Endothelial cell of umbilical vein (primary cell): ENCODE measurements at regions not wholly inside any gene's neighbourhood (a gene's known extent, or its start where the extent isn't known, plus 50 kb on each side); places are given as distances from the start of the nearest gene placed in this dataset.

Experiments
- BruUV-seq: library from RNA; stranded (reverse); fragments of 400-500 nt; replicated peaks from 2 replicates; lab custom pipeline; 2021; lab: Mats Ljungman, UMichigan
- CTCF ChIA-PET: fragments of 300-600, 350-600 bp; sonication (Branson Sonifier 250); formaldehyde crosslinking; loops from one replicate; lab custom pipeline; 2021; ENCODE audit warnings: antibody characterized with exemption, inconsistent platforms; lab: Charles Lee
- POLR2A ChIA-PET: fragments of 300-600, 350-600 bp; sonication (Branson Sonifier 250); formaldehyde crosslinking; loops from one replicate; lab custom pipeline; 2021; ENCODE audit warnings: antibody characterized with exemption, inconsistent platforms; lab: Charles Lee
- DNase-seq: peaks from one replicate; pipeline ENCODE4 v3.0.0-alpha.2; 2011; ENCODE audit warnings: low read depth, low spot score
- FAIRE-seq: peaks from 2 replicates; lab custom pipeline; 2011; peaks lifted over from hg19 to GRCh38; lab: Jason Lieb, UNC
- H2AFZ ChIP-seq: 2 replicates; pipeline ENCODE4 v1.6.0; 2012; ENCODE audit warnings: low read depth, low read length, control low read depth, inconsistent platforms
- H3K27ac ChIP-seq: 2 replicates; pipeline ENCODE4 v1.5.1; 2011; ENCODE audit warnings: low read depth, mild to moderate bottlenecking, control low read depth, low read length, moderate library complexity; ENCODE audit not compliant: insufficient read depth
- H3K27me3 ChIP-seq, 2 experiments: 2 replicates each; pipeline versions ENCODE4 v1.6.0 to v1.6.1; 2011; ENCODE audit warnings: low read length in 2 of 2, mixed read lengths in 1 of 2; ENCODE audit not compliant: control insufficient read depth in 2 of 2, insufficient read depth in 2 of 2
- H3K36me3 ChIP-seq, 2 experiments: 2 replicates in 1 of 2; 3 replicates in 1 of 2; pipeline ENCODE4 v1.5.1; 2011; ENCODE audit warnings: low read length in 2 of 2, mild to moderate bottlenecking in 1 of 2, moderate library complexity in 1 of 2; ENCODE audit not compliant: control insufficient read depth in 2 of 2, insufficient read depth in 2 of 2; ENCODE audit errors: extremely low read depth in 1 of 2
- H3K4me1 ChIP-seq: 3 replicates; pipeline ENCODE4 v1.5.1; 2011; ENCODE audit warnings: mild to moderate bottlenecking, low read length; ENCODE audit not compliant: control insufficient read depth, insufficient read depth; ENCODE audit errors: extremely low read depth
- H3K4me2 ChIP-seq: 2 replicates; pipeline ENCODE4 v1.6.1; 2011; ENCODE audit warnings: low read length, control low read depth, mixed read lengths; ENCODE audit not compliant: insufficient read depth
- H3K4me3 ChIP-seq, 3 experiments: fragments of 200-600 bp in 1 of 3; sonication (generic), shearing (Covaris generic) in 1 of 3; replicated peaks in 1 of 3; 2 replicates each; pipeline ENCODE4 v1.5.1; 2011 to 2016; ENCODE audit warnings: control low read depth in 3 of 3, low read length in 3 of 3, mild to moderate bottlenecking in 2 of 3, inconsistent platforms in 1 of 3, low read depth in 1 of 3, moderate library complexity in 1 of 3; ENCODE audit not compliant: insufficient read depth in 1 of 3
- H3K79me2 ChIP-seq: 2 replicates; pipeline ENCODE4 v1.6.0; 2012; ENCODE audit warnings: low read length, inconsistent platforms; ENCODE audit not compliant: control insufficient read depth, insufficient read depth
- H3K9ac ChIP-seq: replicated peaks from 2 replicates; pipeline ENCODE3; 2011; ENCODE audit warnings: low read length, control low read depth; ENCODE audit not compliant: insufficient read depth; ENCODE audit errors: extremely low read depth
- H3K9me1 ChIP-seq: replicated peaks from 3 replicates; pipeline ENCODE4 v1.6.0; 2011; ENCODE audit warnings: mild to moderate bottlenecking, low read length; ENCODE audit not compliant: control insufficient read depth, insufficient read depth; ENCODE audit errors: extremely low read depth
- H3K9me3 ChIP-seq: replicated peaks from 2 replicates; pipeline ENCODE4 v1.5.1; 2012; ENCODE audit warnings: low read length, inconsistent platforms; ENCODE audit not compliant: control insufficient read depth, insufficient read depth
- H4K20me1 ChIP-seq: replicated peaks from 2 replicates; pipeline ENCODE3; 2011; ENCODE audit warnings: mild to moderate bottlenecking, low read length; ENCODE audit not compliant: control insufficient read depth, insufficient read depth; ENCODE audit errors: extremely low read depth
- EZH2 ChIP-seq: IDR thresholded peaks from 2 replicates; pipeline ENCODE4 v1.6.1; 2012; ENCODE audit warnings: borderline replicate concordance, low read depth, mild to moderate bottlenecking, moderate library complexity, low read length, inconsistent platforms; ENCODE audit not compliant: severe bottlenecking
- FOS ChIP-seq: IDR thresholded peaks from 2 replicates; pipeline ENCODE4 v1.6.1; 2011; ENCODE audit warnings: mild to moderate bottlenecking, low read length, moderate library complexity, borderline replicate concordance; ENCODE audit not compliant: insufficient read depth
- GATA2 ChIP-seq: IDR thresholded peaks from 2 replicates; pipeline ENCODE4 v1.7.0; 2011; ENCODE audit warnings: low read depth, mild to moderate bottlenecking, moderate library complexity, mixed read lengths, low read length; ENCODE audit not compliant: insufficient read length, insufficient read depth
- JUN ChIP-seq: IDR thresholded peaks from 2 replicates; pipeline ENCODE4 v1.6.1; 2011; ENCODE audit warnings: borderline replicate concordance, low read depth; ENCODE audit not compliant: insufficient read length, insufficient read depth
- MYC ChIP-seq: IDR thresholded peaks from one replicate; pipeline ENCODE4 v1.6.1; 2011; ENCODE audit warnings: mild to moderate bottlenecking, low read depth, low read length
- POLR2A ChIP-seq: IDR thresholded peaks from 2 replicates; pipeline ENCODE4 v1.6.1; 2012; ENCODE audit warnings: low read depth, mild to moderate bottlenecking, control low read depth, low read length
- POLR2AphosphoS5 ChIP-seq: IDR thresholded peaks from 2 replicates; pipeline ENCODE4 v1.6.1; 2012; ENCODE audit warnings: low read depth, mild to moderate bottlenecking, control low read depth, low read length, moderate library complexity; ENCODE audit not compliant: insufficient read depth
- dilution Hi-C: fragments of 300-500 bp; cut with MboI; formaldehyde crosslinking; loops from one replicate; pipeline ENCODE4 v1.15.0; 2019; ENCODE audit warnings: low sequenced_read_pairs; ENCODE audit not compliant: extremely low pct_ligation_motif_present
- intact Hi-C: fragments of 100-400 bp; cut with micrococcal nuclease; formaldehyde crosslinking; loops from one replicate; pipeline ENCODE4 v1.10.0; 2022
- TF ChIP-seq, protein P1 (sequence below), 2 donors: IDR thresholded peaks; 1 replicate in 1 of 2; 2 replicates in 1 of 2; pipeline ENCODE4 v1.5.1; 2011; ENCODE audit warnings: low read length in 2 of 2, mild to moderate bottlenecking in 2 of 2, moderate library complexity in 2 of 2, control low read depth in 1 of 2, inconsistent platforms in 1 of 2, low read depth in 1 of 2; ENCODE audit not compliant: insufficient read depth in 1 of 2; ENCODE audit errors: extremely low read depth in 1 of 2
- TF ChIP-seq, protein P2 (sequence below): IDR thresholded peaks from 2 replicates; pipeline ENCODE4 v1.6.1; 2011; ENCODE audit not compliant: insufficient read depth, insufficient read length

DNA sequence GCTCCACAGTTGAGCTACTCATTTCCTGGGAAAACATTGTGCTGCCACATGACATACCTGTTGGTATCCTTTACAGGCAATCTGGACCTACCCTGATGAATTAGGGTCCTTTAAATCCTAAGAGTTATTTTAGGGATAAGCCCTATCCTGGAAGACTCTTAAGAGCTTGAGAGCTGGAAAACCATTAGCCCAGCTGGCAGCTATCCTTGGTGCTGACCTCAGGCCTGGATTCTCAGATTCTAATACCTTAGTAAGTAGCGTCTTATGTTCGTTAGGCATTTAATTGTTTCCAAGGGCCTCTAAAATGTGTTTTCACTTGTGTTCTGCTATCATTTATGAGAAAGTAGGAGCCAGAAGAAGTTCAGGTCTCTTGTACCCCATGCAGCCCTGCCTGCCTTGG, 93.0 kb upstream of the SORCS3 start:
- Histone ChIP-seq H3K4me3 (no peak overlapping the region), H3K9ac (no peak overlapping the region), H3K4me1 (no peaks in the 10 kb centered on the region), H3K9me1 (no peaks in the 10 kb centered on the region), H3K27me3 (no peaks in the 10 kb centered on the region), H3K79me2 (no peaks in the 10 kb centered on the region), H3K27ac (no peak overlapping the region), H3K4me2 (no peak overlapping the region), H4K20me1 (no peaks in the 10 kb centered on the region), H3K9me3 (no peaks in the 10 kb centered on the region), H2AFZ (no peak overlapping the region), H3K36me3 (no peaks in the 10 kb centered on the region)
- DNase-seq (no peak), FAIRE-seq (no peak)
- TF ChIP-seq POLR2A (no peak), MYC (no peak), JUN (no peak), GATA2 (no peak), FOS (no peak), EZH2 (no peak), POLR2AphosphoS5 (no peak)
- TF ChIP-seq, protein P1, sequence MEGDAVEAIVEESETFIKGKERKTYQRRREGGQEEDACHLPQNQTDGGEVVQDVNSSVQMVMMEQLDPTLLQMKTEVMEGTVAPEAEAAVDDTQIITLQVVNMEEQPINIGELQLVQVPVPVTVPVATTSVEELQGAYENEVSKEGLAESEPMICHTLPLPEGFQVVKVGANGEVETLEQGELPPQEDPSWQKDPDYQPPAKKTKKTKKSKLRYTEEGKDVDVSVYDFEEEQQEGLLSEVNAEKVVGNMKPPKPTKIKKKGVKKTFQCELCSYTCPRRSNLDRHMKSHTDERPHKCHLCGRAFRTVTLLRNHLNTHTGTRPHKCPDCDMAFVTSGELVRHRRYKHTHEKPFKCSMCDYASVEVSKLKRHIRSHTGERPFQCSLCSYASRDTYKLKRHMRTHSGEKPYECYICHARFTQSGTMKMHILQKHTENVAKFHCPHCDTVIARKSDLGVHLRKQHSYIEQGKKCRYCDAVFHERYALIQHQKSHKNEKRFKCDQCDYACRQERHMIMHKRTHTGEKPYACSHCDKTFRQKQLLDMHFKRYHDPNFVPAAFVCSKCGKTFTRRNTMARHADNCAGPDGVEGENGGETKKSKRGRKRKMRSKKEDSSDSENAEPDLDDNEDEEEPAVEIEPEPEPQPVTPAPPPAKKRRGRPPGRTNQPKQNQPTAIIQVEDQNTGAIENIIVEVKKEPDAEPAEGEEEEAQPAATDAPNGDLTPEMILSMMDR (IDR thresholded peaks at IDR 0.05; ENCODE audit: extremely low read depth in 1 of 2, insufficient read depth in 1 of 2, low read depth in 1 of 2, low read length in 2 of 2): no peak
- TF ChIP-seq, protein P2, sequence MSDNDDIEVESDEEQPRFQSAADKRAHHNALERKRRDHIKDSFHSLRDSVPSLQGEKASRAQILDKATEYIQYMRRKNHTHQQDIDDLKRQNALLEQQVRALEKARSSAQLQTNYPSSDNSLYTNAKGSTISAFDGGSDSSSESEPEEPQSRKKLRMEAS: no peak
- dilution Hi-C loops: no loop called here
- POLR2A ChIA-PET: no interaction called here
- intact Hi-C loops: no loop called here
- no TSS peak for BruUV-seq
- CTCF ChIA-PET: no interaction called here
